Large intestine (tissue), 3 donors: ENCODE measurements at regions not wholly inside any gene's neighbourhood (a gene's known extent, or its start where the extent isn't known, plus 50 kb on each side); places are given as distances from the start of the nearest gene placed in this dataset.
"Not testable (repeated sequence)": the region's sequence is repeated elsewhere in the genome, so short reads cannot be mapped to it uniquely, and the experiment has no call there.

Source experiments
- DNase-seq, 2 donors: peaks; one replicate each; pipeline versions ENCODE4 v3.0.0 to v3.0.0-alpha.2; 2013
- H3K27ac ChIP-seq: one replicate; pipeline ENCODE4 v1.5.1; 2013; ENCODE audit warnings: low read length
- H3K27me3 ChIP-seq: 2 replicates; pipeline ENCODE4 v1.6.1; 2013; ENCODE audit warnings: low read length; ENCODE audit not compliant: control insufficient read depth, insufficient read depth
- H3K36me3 ChIP-seq: 2 replicates; pipeline ENCODE4 v1.6.1; 2013; ENCODE audit warnings: low read length; ENCODE audit not compliant: control insufficient read depth, insufficient read depth
- H3K4me1 ChIP-seq: one replicate; pipeline ENCODE4 v1.6.1; 2013; ENCODE audit warnings: low read length; ENCODE audit not compliant: control insufficient read depth, insufficient read depth
- H3K4me3 ChIP-seq: one replicate; pipeline ENCODE4 v1.5.1; 2013; ENCODE audit warnings: low read length
- H3K9me3 ChIP-seq: one replicate; pipeline ENCODE4 v1.6.1; 2013; ENCODE audit warnings: mild to moderate bottlenecking, low read depth, low read length, moderate library complexity; ENCODE audit not compliant: control insufficient read depth
- WGBS: methylation state at CpG from one replicate; pipeline ENCODE4 v1.1.5; 2013; ENCODE audit warnings: low lambda C conversion rate; ENCODE audit not compliant: insufficient coverage; 5-methylcytosine and 5-hydroxymethylcytosine counted together

DNA sequence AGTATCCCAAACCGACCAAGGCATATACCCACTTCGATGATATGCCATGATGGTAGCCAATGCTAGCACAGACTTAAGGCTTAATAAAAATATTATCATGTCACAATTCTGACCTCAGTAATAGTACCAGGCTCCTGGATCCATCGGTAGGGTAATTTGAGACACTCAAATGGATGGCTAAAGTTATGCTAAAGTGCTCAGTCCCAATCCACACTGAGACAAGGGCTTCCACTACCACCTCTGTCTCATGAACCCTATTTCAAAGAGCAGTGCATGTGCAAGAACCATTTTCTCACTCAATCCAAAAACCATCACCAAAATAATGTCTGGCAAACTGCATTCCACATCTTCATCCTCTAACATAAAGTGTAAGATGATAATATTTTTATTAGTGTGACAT is 122.4 kb upstream of the KRR1 start:
- Histone ChIP-seq H3K27me3 (no peaks in the 10 kb centered on the region), H3K4me1 (no peaks in the 10 kb centered on the region), H3K36me3 (no peaks in the 10 kb centered on the region), H3K4me3 (no peak overlapping the region), H3K9me3 (no peaks in the 10 kb centered on the region), H3K27ac (no peak overlapping the region)
- DNase-seq = no peak
- no CpG with 5 or more reads among the region's 3 CpGs for WGBS

DNA sequence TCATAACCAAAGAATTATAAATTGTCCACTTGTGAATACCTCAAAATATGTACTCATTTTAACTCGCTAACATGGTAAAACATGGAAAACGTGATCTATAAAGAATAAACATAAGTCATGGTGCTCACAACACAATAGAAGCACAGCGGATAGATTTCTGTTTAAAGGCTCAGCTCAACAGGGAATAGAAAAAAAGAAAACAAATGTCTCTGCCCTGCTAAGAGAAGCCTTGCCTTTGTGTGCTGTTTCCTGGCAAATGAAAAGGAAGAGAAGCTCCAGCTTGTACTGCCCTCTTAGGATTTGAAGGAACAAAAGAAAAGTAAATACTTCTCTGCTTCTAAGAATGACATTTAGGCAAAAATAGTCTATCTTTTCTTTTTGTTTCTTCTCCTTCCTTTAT is 121.0 kb upstream of the KRR1 start:
- no CpG with 5 or more reads among the region's 3 CpGs for WGBS
- no peak overlapping the region for H3K4me3 ChIP-seq
- no peaks in the 10 kb centered on the region for H3K9me3 ChIP-seq
- H3K4me1 ChIP-seq = no peaks in the 10 kb centered on the region
- no peaks in the 10 kb centered on the region for H3K36me3 ChIP-seq
- no peaks in the 10 kb centered on the region for H3K27me3 ChIP-seq
- DNase-seq = no peak
- H3K27ac ChIP-seq = no peak overlapping the region

DNA sequence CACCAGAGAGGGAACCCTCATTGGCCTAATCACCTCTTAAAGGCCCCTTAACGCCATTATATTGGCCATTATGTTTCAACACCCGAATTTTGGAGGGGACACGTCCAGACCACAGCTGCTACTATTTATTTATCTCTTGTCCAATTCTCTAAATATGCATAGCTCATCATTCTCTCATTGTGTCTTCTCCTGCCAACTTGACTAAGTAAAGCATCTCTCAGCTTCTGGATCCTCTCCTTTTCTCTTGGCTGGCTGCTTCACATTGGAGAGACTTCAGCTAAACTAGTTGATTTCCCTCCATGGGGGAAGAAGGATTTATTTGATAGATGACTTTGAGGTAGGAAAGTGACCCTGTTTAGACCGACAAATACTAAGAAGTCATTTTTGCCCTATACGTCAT is 120.4 kb upstream of the KRR1 start:
- H3K4me3 ChIP-seq = no peak overlapping the region
- no peaks in the 10 kb centered on the region for H3K27me3 ChIP-seq
- H3K9me3 ChIP-seq = no peaks in the 10 kb centered on the region
- no peaks in the 10 kb centered on the region for H3K36me3 ChIP-seq
- DNase-seq = no peak
- H3K27ac ChIP-seq = no peak overlapping the region
- H3K4me1 ChIP-seq = no peaks in the 10 kb centered on the region
- WGBS = 91% methylated on average over 5 of the region's 5 CpGs

DNA sequence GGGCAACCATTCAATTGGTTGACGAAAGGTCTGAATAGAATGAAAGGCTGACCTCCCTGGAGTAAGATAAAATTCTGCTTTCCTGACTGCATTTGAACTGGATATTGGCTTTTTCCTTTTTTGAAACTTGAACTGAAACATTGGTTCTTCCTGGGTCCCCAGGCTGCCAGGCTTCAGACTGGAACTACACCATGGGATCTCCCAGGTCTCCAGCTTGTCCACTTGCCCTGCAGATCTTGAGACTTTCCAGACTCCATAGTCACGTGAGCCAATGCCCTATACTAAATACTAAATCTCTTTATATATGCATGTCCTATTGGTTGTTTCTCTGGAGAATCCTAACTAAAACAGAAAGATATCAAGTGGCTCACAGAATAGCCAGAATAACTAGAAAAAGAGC is 118.7 kb upstream of the KRR1 start:
- Histone ChIP-seq H3K9me3 (no peaks in the 10 kb centered on the region), H3K36me3 (no peaks in the 10 kb centered on the region), H3K4me1 (no peaks in the 10 kb centered on the region), H3K27ac (no peak overlapping the region), H3K4me3 (no peak overlapping the region), H3K27me3 (no peaks in the 10 kb centered on the region)
- DNase-seq = no peak
- 100% methylated on average over 1 of the region's 2 CpGs for WGBS

DNA sequence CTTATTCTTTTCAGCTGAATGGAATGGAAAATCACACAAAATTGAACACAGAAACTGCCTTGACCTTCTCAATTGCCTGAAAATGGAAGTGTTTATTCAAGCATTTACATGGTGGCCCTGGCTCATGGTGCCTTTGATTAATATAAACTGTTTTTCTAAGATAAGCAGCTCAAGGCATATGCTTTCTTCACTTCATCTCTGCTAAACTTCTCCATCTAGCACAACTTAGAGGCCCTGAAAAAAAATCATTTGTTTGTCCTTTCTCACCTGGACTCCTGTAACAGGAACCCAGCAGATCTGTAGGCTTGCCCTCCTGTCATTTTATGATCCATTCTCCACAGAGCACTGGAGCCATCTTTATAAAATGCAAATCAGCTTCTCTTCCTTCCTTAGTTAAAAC is 117.5 kb upstream of the KRR1 start:
- Histone ChIP-seq H3K9me3 (no peaks in the 10 kb centered on the region), H3K36me3 (no peaks in the 10 kb centered on the region), H3K4me1 (no peaks in the 10 kb centered on the region), H3K4me3 (no peak overlapping the region), H3K27ac (no peak overlapping the region), H3K27me3 (no peaks in the 10 kb centered on the region)
- no peak for DNase-seq

DNA sequence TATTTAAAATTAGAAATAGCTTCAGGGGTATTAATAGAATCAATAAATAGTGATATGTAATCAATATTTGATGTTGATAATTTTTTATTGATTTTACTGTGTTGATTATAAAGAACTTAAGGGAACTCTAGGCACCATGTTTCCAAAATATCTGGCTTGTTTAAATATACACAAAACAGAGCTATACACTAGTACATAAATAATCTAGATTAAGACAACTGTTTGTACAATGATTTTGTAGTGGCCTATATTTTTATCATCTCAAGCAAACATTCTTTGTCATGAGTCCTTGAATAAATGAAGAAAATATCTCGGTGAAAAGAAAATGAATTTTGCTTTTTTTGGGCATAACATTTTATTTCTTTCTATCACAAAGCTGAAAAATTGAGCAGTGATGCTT is 117.1 kb upstream of the KRR1 start:
- H3K4me1 ChIP-seq = no peaks in the 10 kb centered on the region
- H3K27ac ChIP-seq = no peak overlapping the region
- no peaks in the 10 kb centered on the region for H3K9me3 ChIP-seq
- H3K4me3 ChIP-seq = no peak overlapping the region
- no peak for DNase-seq
- H3K36me3 ChIP-seq = no peaks in the 10 kb centered on the region
- 44% methylated on average over 1 of the region's 1 CpG for WGBS
- no peaks in the 10 kb centered on the region for H3K27me3 ChIP-seq

DNA sequence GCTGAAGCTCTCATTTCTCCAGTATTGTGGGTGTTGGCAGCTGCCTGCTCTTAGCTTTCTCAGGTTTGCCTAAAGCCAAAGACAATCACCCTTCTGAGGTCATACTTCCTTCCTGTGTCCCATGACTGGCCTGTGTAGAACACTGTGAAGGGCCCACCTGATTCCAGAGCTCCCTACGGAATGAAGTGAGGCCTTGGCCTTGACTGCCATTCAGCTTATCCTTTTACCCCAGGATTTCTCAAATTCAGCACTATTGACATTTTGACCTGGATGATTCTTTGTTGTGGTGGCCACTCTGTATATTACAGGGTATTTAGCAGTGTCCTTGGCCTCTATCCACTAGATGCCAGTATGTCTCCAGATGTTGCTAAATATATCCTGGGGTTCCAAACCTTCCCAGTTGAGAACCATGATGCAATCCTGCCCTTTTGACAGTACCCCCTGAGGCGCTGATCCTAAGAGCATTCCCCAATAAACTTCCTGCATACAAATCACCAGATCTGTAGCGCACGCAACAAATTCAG is 112.3 kb upstream of the KRR1 start:
- WGBS = no CpG with 5 or more reads among the region's 4 CpGs

DNA sequence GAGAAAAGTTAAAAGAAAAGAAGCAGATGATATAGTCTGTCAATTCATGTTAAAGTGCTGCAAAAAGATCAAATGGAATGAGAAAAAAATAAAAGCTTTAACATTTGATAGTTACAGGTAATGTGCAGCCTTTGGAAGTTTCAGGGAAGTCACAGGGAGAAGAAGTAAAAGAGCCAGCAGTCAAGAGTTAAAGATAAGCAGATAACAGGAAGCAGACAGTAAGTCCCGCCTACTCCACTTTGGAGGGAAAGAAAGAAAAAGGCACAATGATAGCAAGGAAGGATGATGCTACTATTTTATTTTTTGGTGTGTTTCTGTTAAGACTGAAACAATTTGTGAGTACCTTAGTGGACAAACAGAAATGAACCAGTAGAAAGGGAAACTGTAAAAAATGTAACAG is 111.1 kb upstream of the KRR1 start:
- no peak overlapping the region for H3K27ac ChIP-seq
- 100% methylated on average over 1 of the region's 1 CpG for WGBS

More for the DNA sequence above, 112.3 kb upstream of the KRR1 start:
- no peak overlapping the region for H3K4me3 ChIP-seq
- H3K27ac ChIP-seq = no peak overlapping the region
- no peaks in the 10 kb centered on the region for H3K36me3 ChIP-seq
- H3K4me1 ChIP-seq = no peaks in the 10 kb centered on the region
- DNase-seq = peak in 1 of 2 donors; percentile 10
- no peaks in the 10 kb centered on the region for H3K9me3 ChIP-seq
- H3K27me3 ChIP-seq = no peaks in the 10 kb centered on the region

DNA sequence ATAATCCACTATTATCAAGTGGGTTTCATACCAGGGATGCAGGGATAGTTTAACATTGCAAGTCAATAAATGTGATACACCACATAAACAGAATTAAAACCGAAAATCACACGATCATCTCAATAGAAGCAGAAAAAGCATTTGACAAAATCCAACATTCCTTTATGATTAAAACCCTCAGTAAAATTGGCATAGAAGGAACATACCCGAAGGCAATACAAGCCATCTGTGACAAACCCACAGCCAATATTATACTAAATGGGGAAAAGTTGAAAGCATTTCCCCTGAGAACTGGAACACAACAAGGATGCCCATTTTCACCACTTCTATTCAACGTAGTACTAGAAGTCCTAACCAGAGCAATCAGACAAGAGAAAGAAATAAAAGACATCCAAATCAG is 103.0 kb upstream of the KRR1 start:
- WGBS = 100% methylated on average over 1 of the region's 4 CpGs
- not testable (repeated sequence) for H3K27ac ChIP-seq, DNase-seq, H3K4me3 ChIP-seq, H3K9me3 ChIP-seq, H3K4me1 ChIP-seq, H3K36me3 ChIP-seq, H3K27me3 ChIP-seq

More for the DNA sequence above, 111.1 kb upstream of the KRR1 start:
- Histone ChIP-seq H3K27me3 (no peaks in the 10 kb centered on the region), H3K9me3 (no peaks in the 10 kb centered on the region), H3K36me3 (no peaks in the 10 kb centered on the region), H3K4me1 (no peaks in the 10 kb centered on the region), H3K4me3 (no peak overlapping the region)
- DNase-seq = no peak

DNA sequence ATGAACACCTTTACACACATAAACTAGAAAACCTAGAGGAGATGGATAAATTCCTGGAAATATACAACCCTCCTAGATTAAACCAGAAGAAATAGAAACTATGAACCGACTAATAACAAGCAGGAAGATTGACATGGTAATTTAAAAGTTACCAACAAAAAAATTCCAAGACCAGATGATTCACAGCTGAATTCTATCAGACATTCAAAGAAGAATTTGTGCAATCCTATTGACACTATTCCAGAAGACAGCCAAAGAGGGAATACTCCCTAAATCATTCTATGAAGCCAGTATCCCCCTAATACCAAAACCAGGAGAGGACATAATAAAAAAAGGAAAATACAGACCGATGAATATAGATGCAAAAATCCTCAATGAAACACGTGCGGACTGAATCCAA is 102.6 kb upstream of the KRR1 start:
- DNase-seq = no peak
- no peak overlapping the region for H3K27ac ChIP-seq
- H3K9me3 ChIP-seq = no peaks in the 10 kb centered on the region
- WGBS = 98% methylated on average over 4 of the region's 4 CpGs
- H3K4me3 ChIP-seq = no peak overlapping the region
- H3K36me3 ChIP-seq = no peaks in the 10 kb centered on the region
- H3K27me3 ChIP-seq = no peaks in the 10 kb centered on the region
- no peaks in the 10 kb centered on the region for H3K4me1 ChIP-seq

DNA sequence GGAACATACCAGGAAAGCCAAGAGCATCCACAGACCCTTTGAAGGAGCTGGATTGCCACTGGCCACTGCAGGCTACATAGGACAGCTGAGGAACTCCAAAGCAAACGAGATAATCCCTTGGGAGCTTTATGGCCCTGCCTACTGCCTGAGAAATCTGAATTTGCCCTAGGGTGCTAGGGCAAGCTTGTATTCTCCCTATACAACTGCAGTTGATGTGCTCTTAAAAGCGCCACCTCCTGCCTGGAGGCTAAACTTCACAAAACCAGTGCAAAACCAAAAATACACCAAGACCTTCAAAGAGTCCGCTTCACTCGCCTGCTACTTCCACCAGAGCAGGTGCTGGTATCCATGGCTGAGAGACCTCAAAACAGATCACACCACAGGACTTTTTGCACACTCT is 99.6 kb upstream of the KRR1 start:
- Histone ChIP-seq H3K27ac (no peak overlapping the region), H3K4me1 (no peaks in the 10 kb centered on the region), H3K36me3 (no peaks in the 10 kb centered on the region), H3K27me3 (no peaks in the 10 kb centered on the region), H3K4me3 (no peak overlapping the region), H3K9me3 (no peaks in the 10 kb centered on the region)
- WGBS = no CpG with 5 or more reads among the region's 4 CpGs
- DNase-seq = no peak
